Adipocyte (in vitro differentiated cells): ENCODE measurements at regions not wholly inside any gene's neighbourhood (a gene's known extent, or its start where the extent isn't known, plus 50 kb on each side); places are given as distances from the start of the nearest gene placed in this dataset.
"Not testable (repeated sequence)": the region's sequence is repeated elsewhere in the genome, so short reads cannot be mapped to it uniquely, and the experiment has no call there.

ENCODE experiments used
- DNase-seq: peaks from one replicate; pipeline ENCODE4 v3.0.0-alpha.2; 2015; ENCODE audit warnings: low read depth
- H3K27me3 ChIP-seq: replicated peaks from 2 replicates; pipeline ENCODE4 v1.7.0; 2013; ENCODE audit warnings: mild to moderate bottlenecking, low read length, moderate library complexity; ENCODE audit not compliant: control insufficient read depth, insufficient read depth
- H3K36me3 ChIP-seq: 2 replicates; pipeline ENCODE4 v1.7.0; 2013; ENCODE audit warnings: low read length, mild to moderate bottlenecking, moderate library complexity; ENCODE audit not compliant: control insufficient read depth, insufficient read depth, severe bottlenecking
- H3K4me1 ChIP-seq: 2 replicates; pipeline ENCODE4 v1.7.0; 2013; ENCODE audit warnings: mild to moderate bottlenecking, low read length, moderate library complexity; ENCODE audit not compliant: control insufficient read depth, insufficient read depth
- H3K4me3 ChIP-seq: 2 replicates; pipeline ENCODE4 v1.7.0; 2013; ENCODE audit warnings: mild to moderate bottlenecking, low read length, moderate library complexity
- H3K9ac ChIP-seq: 2 replicates; pipeline ENCODE4 v1.7.0; 2013; ENCODE audit warnings: mild to moderate bottlenecking, low read length, moderate library complexity
- H3K9me3 ChIP-seq: 2 replicates; pipeline ENCODE4 v1.7.0; 2013; ENCODE audit warnings: mild to moderate bottlenecking, low read length, moderate library complexity; ENCODE audit not compliant: control insufficient read depth

DNA sequence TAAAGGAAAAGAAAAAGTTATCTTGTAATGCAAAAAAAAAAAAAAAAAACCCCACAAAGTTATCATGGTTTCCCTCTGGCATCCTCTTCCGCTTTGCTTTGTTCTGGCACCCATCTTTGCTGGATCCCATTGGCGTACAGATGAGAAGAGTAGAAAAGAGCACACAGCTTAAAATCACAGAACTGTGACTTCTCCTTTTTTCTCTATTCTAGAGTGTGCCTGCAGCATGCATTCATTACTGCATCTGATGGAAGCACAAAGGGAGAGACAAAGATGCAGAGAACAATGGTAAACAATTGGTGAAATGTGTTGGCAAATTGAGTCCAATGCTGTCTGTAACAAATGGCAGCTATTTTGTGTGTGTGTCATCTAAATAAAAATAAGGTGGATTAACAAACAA is 440.8 kb upstream of the PIK3R1 start:
- Histone ChIP-seq H3K9ac (no peak overlapping the region), H3K36me3 (no peaks in the 10 kb centered on the region)
- no peak for DNase-seq

DNA sequence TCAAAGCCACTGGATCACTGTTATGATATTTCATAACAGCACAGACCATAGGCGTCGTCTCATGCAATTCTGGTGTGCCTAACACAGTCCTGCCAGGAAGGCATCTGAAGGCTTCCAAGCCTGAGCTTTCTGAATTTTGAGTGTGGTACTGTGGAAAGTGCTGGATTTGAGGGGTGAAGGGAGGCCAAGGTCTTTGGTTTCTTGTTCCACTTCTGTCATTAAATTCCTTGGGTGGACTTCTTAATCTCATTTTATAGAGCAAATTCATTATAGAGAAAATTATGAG is 441.3 kb upstream of the PIK3R1 start:
- no peaks in the 10 kb centered on the region for H3K27me3 ChIP-seq

More for the DNA sequence above, 440.8 kb upstream of the PIK3R1 start:
- Histone ChIP-seq H3K4me3 (no peak overlapping the region), H3K27me3 (no peaks in the 10 kb centered on the region), H3K4me1 (peaks cover 32% of the 10 kb centered on the region), H3K9me3 (no peaks in the 10 kb centered on the region)

DNA sequence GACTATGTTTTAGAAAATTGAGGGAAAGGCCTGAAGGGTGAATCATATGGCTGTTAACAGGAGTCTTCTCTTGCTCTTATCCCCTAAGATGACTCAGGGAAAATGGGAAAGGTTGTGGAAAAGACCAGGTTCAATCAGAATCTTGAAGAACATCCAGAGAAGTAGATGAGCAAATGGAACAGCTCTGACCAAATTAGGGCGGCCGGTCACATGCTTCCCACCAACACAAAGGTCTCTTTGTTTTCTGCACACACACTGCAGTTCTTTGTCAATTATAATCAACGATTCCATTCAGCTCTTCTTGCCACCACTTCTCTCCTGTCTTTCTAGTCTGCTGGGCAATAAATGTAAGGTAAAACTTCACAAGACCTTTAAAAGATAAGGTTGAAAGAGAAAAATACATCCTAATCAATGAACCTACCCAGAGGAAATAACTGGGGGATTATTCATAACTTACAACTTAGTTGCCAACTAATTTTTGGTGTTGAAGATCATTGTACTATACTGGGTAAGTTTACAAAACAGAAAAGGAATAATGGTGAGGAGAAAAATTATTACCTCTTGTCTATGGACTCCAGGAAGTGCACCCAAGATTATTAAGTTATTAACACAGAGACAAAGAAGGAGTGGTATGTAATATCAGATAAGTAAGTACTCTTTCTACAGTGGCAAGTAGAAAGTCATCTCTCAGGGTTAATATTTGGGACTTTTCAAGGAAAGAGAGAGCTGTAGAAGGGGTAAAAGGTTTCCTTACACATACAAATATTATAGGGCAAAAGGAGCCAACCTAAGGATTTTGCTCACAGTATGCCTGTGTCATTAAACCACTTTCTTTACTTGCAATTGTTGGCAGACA is 441.9 kb upstream of the PIK3R1 start:
- Histone ChIP-seq H3K4me1 (peaks cover 32% of the 10 kb centered on the region), H3K27me3 (no peaks in the 10 kb centered on the region), H3K36me3 (no peaks in the 10 kb centered on the region), H3K9ac (no peak overlapping the region), H3K9me3 (no peaks in the 10 kb centered on the region), H3K4me3 (peak overlapping the region; percentile 5)
- DNase-seq: peak; percentile 20

More for the DNA sequence above, 441.3 kb upstream of the PIK3R1 start:
- H3K9ac ChIP-seq: no peak overlapping the region
- no peaks in the 10 kb centered on the region for H3K9me3 ChIP-seq
- H3K4me3 ChIP-seq: no peak overlapping the region
- no peaks in the 10 kb centered on the region for H3K36me3 ChIP-seq
- peak; percentile 55 for DNase-seq
- peaks cover 32% of the 10 kb centered on the region for H3K4me1 ChIP-seq

- Histone ChIP-seq H3K36me3 (no peaks in the 10 kb centered on the region), H3K27me3 (no peaks in the 10 kb centered on the region), H3K9me3 (no peaks in the 10 kb centered on the region), H3K4me3 (no peak overlapping the region), H3K9ac (no peak overlapping the region), H3K4me1 (peaks cover 32% of the 10 kb centered on the region)
- DNase-seq: no peak
Observed at GRCh38 chr5:67771791-67772190, 443.8 kb upstream of the PIK3R1 start.

GRCh38 chr5:67771221-67771620 is 444.3 kb upstream of the PIK3R1 start:
- Histone ChIP-seq H3K27me3 (no peaks in the 10 kb centered on the region), H3K9me3 (no peaks in the 10 kb centered on the region), H3K9ac (peak overlapping the region; percentile 22), H3K4me3 (no peak overlapping the region), H3K36me3 (no peaks in the 10 kb centered on the region), H3K4me1 (peaks cover 32% of the 10 kb centered on the region)
- no peak for DNase-seq

GRCh38 chr5:67770431-67771025 is 445.0 kb upstream of the PIK3R1 start:
- H3K9ac ChIP-seq: peak overlapping the region; percentile 22
- H3K9me3 ChIP-seq: no peaks in the 10 kb centered on the region
- H3K4me3 ChIP-seq: no peak overlapping the region
- no peaks in the 10 kb centered on the region for H3K27me3 ChIP-seq
- H3K4me1 ChIP-seq: peaks cover 32% of the 10 kb centered on the region
- peak; percentile 23 for DNase-seq
- H3K36me3 ChIP-seq: no peaks in the 10 kb centered on the region

DNA sequence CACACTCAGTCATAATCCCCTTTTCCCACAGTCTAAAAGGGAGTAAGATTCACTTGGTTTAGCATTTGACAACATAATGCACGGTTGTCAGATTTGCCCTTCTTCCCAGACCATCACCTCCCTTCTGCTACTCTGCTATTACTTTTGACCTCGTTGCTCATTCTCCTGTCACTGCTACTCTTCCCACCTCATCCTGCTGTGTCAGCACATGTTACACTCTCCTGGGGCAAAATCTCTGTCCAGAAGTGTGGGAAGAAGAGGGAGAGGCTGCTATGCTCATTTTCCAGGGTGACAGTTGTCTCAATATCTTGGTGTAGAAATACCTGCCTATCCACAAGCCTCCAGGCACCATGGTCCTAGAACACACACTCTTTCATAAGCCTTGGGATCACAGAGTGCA is 449.9 kb upstream of the PIK3R1 start:
- Histone ChIP-seq H3K9me3 (no peaks in the 10 kb centered on the region), H3K36me3 (no peaks in the 10 kb centered on the region), H3K9ac (no peak overlapping the region), H3K27me3 (no peaks in the 10 kb centered on the region), H3K4me3 (no peak overlapping the region), H3K4me1 (peaks cover 6% of the 10 kb centered on the region)
- DNase-seq: no peak

- H3K4me3 ChIP-seq, DNase-seq, H3K4me1 ChIP-seq, H3K36me3 ChIP-seq, H3K9ac ChIP-seq, H3K27me3 ChIP-seq: not testable (repeated sequence)
- H3K9me3 ChIP-seq: peaks cover 19% of the 10 kb centered on the region
Observed at GRCh38 chr5:67757771-67758170, 457.8 kb upstream of the PIK3R1 start.

- Histone ChIP-seq H3K36me3 (no peaks in the 10 kb centered on the region), H3K4me3 (no peak overlapping the region), H3K9me3 (peaks cover 19% of the 10 kb centered on the region), H3K27me3 (no peaks in the 10 kb centered on the region), H3K4me1 (no peaks in the 10 kb centered on the region), H3K9ac (no peak overlapping the region)
- no peak for DNase-seq
Observed at GRCh38 chr5:67752357-67752708, 463.2 kb upstream of the PIK3R1 start.

- Histone ChIP-seq H3K9ac (no peak overlapping the region), H3K4me1 (no peaks in the 10 kb centered on the region), H3K27me3 (no peaks in the 10 kb centered on the region), H3K4me3 (no peak overlapping the region), H3K36me3 (no peaks in the 10 kb centered on the region), H3K9me3 (peaks cover 13% of the 10 kb centered on the region)
- DNase-seq: no peak
Observed at GRCh38 chr5:67748165-67748690, 467.3 kb upstream of the PIK3R1 start.

DNA sequence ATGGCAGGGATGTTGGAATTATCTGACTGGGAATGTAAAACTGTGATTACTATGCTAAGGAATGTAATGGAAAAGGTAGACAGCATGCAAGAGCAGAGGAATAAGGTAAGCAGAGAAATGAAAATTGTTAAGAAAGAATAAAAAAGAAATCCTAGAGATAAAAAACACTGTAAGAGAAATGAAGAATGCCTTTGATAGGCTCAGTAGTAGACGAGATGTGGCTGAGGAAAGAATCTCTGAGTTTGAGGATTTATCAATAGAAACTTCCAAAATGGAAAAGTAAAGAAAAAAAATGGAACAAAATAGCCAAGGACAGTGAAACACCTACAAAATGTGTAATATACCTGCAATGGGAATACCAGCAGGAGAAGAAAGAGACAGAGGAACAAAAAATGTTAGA is 468.5 kb upstream of the PIK3R1 start:
- Histone ChIP-seq H3K9ac (no peak overlapping the region), H3K36me3 (no peaks in the 10 kb centered on the region), H3K4me1 (no peaks in the 10 kb centered on the region), H3K4me3 (no peak overlapping the region), H3K9me3 (peaks cover 6% of the 10 kb centered on the region), H3K27me3 (no peaks in the 10 kb centered on the region)
- no peak for DNase-seq
